Osteoblast (primary cell): ENCODE measurements at regions not wholly inside any gene's neighbourhood (a gene's known extent, or its start where the extent isn't known, plus 50 kb on each side); places are given as distances from the start of the nearest gene placed in this dataset.
A peak's percentile ranks its signal among the peaks of the same experiment; 100 is the strongest.

Experiments used
- DNase-seq: peaks from one replicate; pipeline ENCODE4 v3.0.0; 2011; ENCODE audit warnings: low spot score, mixed read lengths; ENCODE audit not compliant: insufficient read length; ENCODE audit errors: missing footprints
- H2AFZ ChIP-seq: 2 replicates; pipeline ENCODE4 v1.6.0; 2011; ENCODE audit warnings: mild to moderate bottlenecking, low read length
- H3K27ac ChIP-seq: 2 replicates; pipeline ENCODE4 v1.5.1; 2011; ENCODE audit warnings: mild to moderate bottlenecking, low read depth, low read length, moderate library complexity
- H3K27me3 ChIP-seq: 2 replicates; pipeline ENCODE4 v1.6.0; 2012; ENCODE audit warnings: mild to moderate bottlenecking, control low read depth, inconsistent platforms, low read length, moderate library complexity; ENCODE audit not compliant: insufficient read depth
- H3K36me3 ChIP-seq: 2 replicates; pipeline ENCODE4 v1.5.1; 2011; ENCODE audit warnings: mild to moderate bottlenecking, low read length, control low read depth, moderate library complexity; ENCODE audit not compliant: insufficient read depth
- H3K4me1 ChIP-seq: 2 replicates; pipeline ENCODE4 v1.5.1; 2011; ENCODE audit warnings: mild to moderate bottlenecking, low read length, control low read depth, moderate library complexity; ENCODE audit not compliant: insufficient read depth
- H3K4me2 ChIP-seq: 2 replicates; pipeline ENCODE4 v1.6.0; 2011; ENCODE audit warnings: mild to moderate bottlenecking, low read length; ENCODE audit not compliant: insufficient read depth
- H3K4me3 ChIP-seq: fragments of 200-600 bp; sonication (generic); 3 replicates; pipeline ENCODE4 v1.5.1; 2012; ENCODE audit warnings: mild to moderate bottlenecking, low read length, inconsistent platforms; ENCODE audit not compliant: insufficient read depth
- H3K79me2 ChIP-seq: 2 replicates; pipeline ENCODE4 v1.6.0; 2012; ENCODE audit warnings: mild to moderate bottlenecking, low read length, control low read depth, inconsistent platforms; ENCODE audit not compliant: insufficient read depth
- H3K9me3 ChIP-seq: 2 replicates; pipeline ENCODE4 v1.5.1; 2011; ENCODE audit warnings: low read depth, low read length, control low read depth
- H4K20me1 ChIP-seq: 2 replicates; pipeline ENCODE4 v1.6.0; 2012; ENCODE audit warnings: mild to moderate bottlenecking, low read length, control low read depth; ENCODE audit not compliant: insufficient read depth
- TF ChIP-seq, protein P1 (sequence below): IDR thresholded peaks from 2 replicates; pipeline ENCODE4 v1.5.1; 2011; ENCODE audit warnings: mild to moderate bottlenecking, low read depth, low read length, moderate library complexity; ENCODE audit errors: extremely low read depth

DNA sequence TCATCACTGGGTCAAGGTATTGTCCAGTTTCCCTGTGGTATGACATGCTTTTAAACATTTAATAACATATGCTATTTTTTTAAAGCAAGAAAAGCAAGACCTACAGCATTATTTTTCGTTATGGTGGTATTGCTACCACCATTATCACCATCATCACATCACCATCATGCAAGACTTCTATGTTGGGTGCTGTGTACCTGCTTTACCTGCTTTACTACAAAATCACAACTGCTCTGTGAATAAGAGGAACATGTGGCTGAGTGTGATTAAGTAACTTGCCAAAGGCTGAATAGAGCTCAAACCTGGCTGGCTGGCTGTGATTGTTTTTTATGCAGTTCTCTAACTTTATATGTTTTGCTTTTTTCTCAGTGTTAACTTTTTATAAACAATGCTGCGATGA is 140.8 kb upstream of the CLINT1 start:
- TF ChIP-seq, protein P1, sequence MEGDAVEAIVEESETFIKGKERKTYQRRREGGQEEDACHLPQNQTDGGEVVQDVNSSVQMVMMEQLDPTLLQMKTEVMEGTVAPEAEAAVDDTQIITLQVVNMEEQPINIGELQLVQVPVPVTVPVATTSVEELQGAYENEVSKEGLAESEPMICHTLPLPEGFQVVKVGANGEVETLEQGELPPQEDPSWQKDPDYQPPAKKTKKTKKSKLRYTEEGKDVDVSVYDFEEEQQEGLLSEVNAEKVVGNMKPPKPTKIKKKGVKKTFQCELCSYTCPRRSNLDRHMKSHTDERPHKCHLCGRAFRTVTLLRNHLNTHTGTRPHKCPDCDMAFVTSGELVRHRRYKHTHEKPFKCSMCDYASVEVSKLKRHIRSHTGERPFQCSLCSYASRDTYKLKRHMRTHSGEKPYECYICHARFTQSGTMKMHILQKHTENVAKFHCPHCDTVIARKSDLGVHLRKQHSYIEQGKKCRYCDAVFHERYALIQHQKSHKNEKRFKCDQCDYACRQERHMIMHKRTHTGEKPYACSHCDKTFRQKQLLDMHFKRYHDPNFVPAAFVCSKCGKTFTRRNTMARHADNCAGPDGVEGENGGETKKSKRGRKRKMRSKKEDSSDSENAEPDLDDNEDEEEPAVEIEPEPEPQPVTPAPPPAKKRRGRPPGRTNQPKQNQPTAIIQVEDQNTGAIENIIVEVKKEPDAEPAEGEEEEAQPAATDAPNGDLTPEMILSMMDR, result no peak
- Histone ChIP-seq H3K4me1 (peaks cover 3% of the 10 kb centered on the region), H2AFZ (no peak overlapping the region), H3K9me3 (no peaks in the 10 kb centered on the region), H3K27me3 (no peaks in the 10 kb centered on the region), H3K79me2 (no peaks in the 10 kb centered on the region), H4K20me1 (no peaks in the 10 kb centered on the region), H3K27ac (no peak overlapping the region), H3K4me3 (no peak overlapping the region), H3K36me3 (no peaks in the 10 kb centered on the region), H3K4me2 (no peak overlapping the region)
- DNase-seq, result no peak

DNA sequence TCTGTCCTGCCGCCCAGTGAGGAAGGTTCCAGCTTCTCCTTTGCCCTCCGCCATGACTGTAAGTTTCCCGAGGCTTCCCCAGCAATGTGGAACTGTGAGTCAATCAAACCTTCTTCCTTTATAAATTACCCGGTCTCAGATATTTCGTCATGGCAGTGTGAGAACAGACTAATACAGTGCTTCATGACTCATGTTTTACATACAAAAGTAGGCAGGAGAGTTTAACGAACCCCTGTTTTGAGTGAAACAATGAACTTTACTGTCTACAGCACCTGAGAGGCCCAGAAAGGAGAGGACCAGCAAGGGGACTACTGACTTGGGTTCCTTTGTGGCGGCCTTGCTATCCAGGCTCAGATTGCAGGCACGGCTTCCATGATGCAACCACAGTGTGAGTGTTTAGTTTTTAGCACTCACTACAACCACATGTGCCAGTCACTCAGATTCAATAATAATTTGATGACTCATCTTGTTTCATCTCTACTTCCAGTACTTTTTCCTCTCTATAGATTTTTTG is 139.1 kb upstream of the CLINT1 start:
- H4K20me1 ChIP-seq, result no peaks in the 10 kb centered on the region
- no peaks in the 10 kb centered on the region for H3K79me2 ChIP-seq
- H3K4me2 ChIP-seq, result no peak overlapping the region
- H3K4me3 ChIP-seq, result no peak overlapping the region
- peak overlapping the region; percentile 34 for H2AFZ ChIP-seq
- no peaks in the 10 kb centered on the region for H3K36me3 ChIP-seq
- TF ChIP-seq, protein P1, result no peak
- no peaks in the 10 kb centered on the region for H3K9me3 ChIP-seq
- peaks cover 3% of the 10 kb centered on the region for H3K4me1 ChIP-seq
- H3K27ac ChIP-seq, result no peak overlapping the region
- H3K27me3 ChIP-seq, result no peaks in the 10 kb centered on the region
- DNase-seq, result peak; percentile 38

DNA sequence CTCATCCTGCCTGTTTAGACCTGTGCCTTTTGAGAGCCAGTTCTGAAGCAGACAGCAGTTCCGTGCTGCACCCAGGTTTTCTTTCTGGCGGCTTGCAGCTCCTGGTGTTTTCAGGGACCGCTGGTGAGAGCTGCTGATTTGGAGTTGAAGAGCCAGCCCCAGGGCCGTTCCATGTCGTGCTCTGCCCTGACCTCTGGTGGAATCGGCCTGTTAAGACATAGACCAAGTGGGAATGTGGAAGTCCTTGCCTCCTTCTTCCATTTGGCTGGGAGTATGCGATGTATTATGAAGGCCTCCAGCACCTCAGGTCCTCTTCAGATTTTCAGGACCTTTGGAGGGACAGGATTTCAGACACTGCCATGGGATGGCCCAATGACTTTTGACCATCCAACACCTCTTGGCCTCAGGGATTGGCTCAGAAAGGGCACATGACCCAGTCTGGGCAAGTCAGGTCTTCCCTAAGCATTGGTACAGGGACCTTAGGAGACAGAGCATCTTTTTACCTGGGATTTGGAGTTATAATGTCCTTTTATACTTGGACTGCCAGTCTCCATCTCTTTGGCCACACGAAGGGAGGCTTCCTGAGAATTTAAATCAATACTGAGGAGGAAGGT is 136.1 kb upstream of the CLINT1 start:
- TF ChIP-seq, protein P1, result peak; percentile 84
- Histone ChIP-seq H3K9me3 (no peaks in the 10 kb centered on the region), H3K4me1 (peaks cover 3% of the 10 kb centered on the region), H3K4me3 (peak overlapping the region; percentile 16), H3K27ac (no peak overlapping the region), H3K4me2 (peak overlapping the region; percentile 74), H3K79me2 (no peaks in the 10 kb centered on the region), H3K27me3 (no peaks in the 10 kb centered on the region), H3K36me3 (no peaks in the 10 kb centered on the region), H4K20me1 (no peaks in the 10 kb centered on the region), H2AFZ (peak overlapping the region; percentile 85)
- DNase-seq, result peak; percentile 87

DNA sequence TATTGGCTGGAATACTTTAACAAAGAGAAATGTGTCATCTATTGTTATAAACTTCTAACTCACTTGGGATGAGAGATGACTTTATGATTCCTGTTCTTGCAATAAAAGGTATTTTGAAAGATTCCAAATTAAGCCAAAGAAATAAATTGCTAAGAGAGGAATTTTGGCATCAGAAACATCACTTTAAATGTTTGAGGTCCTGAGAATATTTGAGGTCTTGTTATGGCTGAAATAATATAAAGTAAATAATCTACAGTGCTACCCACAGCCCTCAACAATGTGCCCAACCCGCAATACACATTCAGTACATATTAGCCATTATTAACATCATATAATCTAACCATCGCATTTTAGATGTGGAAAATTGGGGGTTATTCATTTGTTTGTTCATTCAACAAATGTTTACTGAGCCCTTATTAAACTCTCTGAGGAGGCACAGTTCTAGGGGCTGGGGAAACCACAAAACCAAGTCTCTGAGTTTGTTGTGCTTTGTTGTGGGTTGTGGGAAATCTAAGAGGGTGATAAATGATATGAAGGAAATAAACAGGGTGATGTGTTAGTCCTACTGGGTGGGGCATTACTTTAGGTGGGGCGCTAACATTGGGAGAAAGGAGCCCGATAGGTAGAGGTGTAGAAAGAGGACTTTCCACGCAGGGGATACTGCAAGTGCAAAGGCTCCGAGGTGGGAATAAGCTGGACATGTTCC is 135.2 kb upstream of the CLINT1 start:
- Histone ChIP-seq H3K79me2 (no peaks in the 10 kb centered on the region), H3K27me3 (no peaks in the 10 kb centered on the region), H2AFZ (peak overlapping the region; percentile 85), H4K20me1 (no peaks in the 10 kb centered on the region), H3K27ac (no peak overlapping the region), H3K4me3 (peak overlapping the region; percentile 16), H3K9me3 (no peaks in the 10 kb centered on the region), H3K36me3 (no peaks in the 10 kb centered on the region), H3K4me1 (peaks cover 3% of the 10 kb centered on the region), H3K4me2 (peak overlapping the region; percentile 74)
- no peak for DNase-seq
- TF ChIP-seq, protein P1, result no peak
